T-helper 1 cell treated with Interleukin-12 subunit alpha and Interleukin-12 subunit beta and Interleukin-4 antibody, amounts not matched to agents 30 ng/mL and 1 ng/mL, for 36 hours (primary cell): ENCODE measurements at regions not wholly inside any gene's neighbourhood (a gene's known extent, or its start where the extent isn't known, plus 50 kb on each side); places are given as distances from the start of the nearest gene placed in this dataset.

Source experiments
- intact Hi-C: fragments of 100-400 bp; cut with micrococcal nuclease; formaldehyde crosslinking; loops from one replicate; pipeline ENCODE4 v1.15.1; 2024

DNA sequence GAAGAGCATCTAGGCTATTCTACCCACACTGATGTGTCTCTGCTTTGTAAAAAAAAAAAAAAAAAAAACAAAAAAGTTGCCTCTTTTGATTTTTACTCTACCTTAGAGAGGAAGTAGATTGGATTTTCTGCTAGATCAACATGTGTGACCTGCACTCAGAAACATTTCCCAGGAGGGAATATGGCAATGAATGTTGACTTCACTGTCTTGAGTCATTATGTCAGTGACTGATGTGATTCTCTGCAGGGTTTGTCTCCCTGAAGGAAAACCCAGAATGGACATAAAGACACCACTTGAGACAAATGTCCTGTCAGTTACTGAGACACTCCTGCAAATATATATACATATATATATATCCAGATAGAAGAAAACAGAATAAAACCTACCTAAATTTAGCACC, 370.3 kb downstream of the BMPER start:
- intact Hi-C loops = no loop called here

DNA sequence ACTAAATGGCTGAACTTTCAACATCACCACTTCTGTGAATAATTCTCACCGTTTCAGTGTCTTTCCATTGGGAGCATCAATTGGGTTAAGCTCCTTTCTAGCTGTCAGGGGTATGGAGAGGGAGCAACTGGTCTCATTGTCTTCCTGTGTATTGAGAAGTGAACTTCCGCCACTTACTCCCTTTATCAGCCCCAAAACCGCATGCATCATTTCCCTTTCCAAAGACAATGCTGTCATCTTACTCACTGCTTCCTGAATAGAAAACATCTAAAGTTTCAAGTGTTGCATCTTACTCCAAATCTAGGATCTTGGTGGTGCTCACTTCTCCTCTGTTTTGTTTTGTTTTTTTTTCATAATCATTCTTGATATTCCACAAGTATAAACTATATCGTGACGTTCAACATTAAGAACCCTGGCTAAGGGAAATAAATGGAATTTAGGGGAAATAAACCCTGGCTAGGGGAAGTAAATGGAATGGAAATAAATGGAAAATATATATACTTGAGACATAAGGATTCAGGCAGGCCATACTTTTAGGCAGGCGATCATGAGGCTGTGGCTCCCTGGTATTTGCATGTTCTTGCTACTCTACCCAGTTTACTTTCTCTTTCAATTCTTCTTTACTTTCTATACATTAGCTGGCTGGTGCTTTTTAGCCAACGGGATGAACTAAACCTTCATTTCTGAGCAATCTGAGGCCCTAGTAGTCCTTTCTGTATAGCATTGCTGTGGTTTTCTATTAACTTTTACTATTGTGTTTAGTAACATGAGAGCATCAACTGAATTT, 371.9 kb downstream of the BMPER start:
- intact Hi-C loops = no loop called here

DNA sequence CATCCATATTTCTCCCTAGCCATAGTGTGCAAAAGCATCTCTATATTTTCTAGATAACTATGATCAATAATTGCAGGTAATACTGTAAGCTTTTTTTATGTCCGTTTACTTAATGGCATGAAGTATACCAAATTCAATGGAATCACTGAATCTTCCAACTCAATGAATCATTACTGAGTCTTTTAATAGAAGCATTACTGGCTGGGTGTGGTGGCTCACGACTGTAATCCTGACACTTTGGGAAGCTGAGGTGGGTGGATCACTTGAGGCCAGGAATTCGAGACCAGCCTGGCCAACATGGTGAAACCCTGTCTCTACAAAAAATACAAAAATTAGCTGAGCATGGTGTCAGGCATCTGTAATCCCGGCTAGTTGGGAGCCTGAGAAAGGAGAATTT, 372.5 kb downstream of the BMPER start:
- intact Hi-C loops = no loop called here

DNA sequence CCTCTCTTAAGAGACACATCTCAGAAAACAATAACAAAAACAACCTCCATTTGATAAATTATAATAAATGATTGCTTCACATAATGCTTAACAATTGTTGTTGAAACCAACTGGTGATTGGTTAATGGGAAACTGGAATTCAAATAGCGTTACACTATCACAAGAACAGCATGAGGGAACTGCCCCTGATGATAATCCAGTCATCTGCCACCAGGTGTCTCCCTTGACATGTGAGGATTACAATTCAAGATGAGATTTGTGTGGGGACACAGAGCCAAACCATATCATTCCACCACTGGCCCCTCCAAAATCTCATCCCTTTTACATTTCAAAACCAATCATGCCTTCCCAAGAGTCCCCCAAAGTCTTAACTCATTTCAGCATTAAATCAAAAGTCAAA, 375.9 kb downstream of the BMPER start:
- intact Hi-C loops = no loop called here

DNA sequence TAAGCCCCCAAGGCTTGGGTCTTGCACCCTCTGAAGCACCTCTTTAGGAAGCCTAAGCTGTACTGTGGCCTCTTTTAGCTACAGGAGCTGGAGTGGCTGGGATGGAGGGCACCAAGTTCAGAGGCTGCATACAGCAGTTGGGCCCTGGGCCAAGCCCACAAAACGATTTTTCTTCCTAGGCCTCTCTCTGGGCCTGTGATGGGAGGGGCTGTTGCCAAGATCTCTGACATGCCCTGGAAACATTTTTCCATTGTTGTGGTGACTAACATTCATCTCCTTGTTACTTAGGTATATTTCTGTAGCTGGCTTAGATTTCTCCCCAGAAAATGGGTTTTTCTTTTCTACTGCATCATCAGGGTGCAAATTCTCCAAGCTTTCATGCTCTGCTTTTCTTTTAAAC, 375.7 kb upstream of the NPSR1 start:
- intact Hi-C loops = no loop called here

DNA sequence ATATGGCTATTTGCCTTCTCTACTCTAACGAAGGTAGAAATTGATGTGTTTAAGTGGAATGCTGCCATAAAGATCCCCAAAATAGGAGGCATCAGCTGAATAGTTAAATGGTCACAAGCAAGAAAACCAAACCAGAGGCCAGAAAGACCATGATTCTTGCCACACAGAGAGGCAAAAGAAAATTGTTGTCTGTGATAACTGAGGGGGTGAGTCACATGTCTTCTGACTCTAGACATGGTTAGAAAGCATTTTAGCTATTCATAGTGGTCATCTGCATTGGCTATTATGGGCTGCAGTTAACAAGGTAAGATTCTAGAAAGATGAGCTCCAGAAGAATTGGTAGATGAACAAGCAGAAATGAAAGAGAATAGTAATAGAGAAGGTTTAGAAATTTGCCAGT, 361.4 kb upstream of the NPSR1 start:
- intact Hi-C loops = no loop called here

DNA sequence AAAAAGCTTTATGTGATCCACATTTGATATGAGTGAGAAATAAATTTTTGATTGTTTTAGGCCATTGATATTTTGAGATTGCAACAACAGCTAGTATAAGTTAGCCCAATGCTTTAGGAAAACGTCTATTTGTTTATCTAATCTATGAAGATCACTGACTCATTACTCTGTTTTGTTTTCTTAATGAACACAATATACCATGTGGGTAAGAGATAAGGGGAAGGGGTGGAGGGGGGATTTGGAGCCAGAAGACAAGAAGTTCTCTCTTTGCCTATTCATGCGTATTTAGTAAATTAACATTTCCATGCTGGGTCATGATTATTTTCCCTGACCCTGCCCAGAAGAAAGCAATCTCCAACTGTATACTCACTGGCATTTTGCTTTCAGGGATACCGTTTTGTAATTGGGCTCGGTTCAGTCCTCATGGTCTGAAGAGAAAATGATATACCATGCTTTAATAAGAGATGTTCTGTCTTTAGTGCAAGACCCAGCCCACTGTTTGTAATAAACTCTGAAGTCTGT, 359.5 kb upstream of the NPSR1 start:
- intact Hi-C loops = no loop called here

DNA sequence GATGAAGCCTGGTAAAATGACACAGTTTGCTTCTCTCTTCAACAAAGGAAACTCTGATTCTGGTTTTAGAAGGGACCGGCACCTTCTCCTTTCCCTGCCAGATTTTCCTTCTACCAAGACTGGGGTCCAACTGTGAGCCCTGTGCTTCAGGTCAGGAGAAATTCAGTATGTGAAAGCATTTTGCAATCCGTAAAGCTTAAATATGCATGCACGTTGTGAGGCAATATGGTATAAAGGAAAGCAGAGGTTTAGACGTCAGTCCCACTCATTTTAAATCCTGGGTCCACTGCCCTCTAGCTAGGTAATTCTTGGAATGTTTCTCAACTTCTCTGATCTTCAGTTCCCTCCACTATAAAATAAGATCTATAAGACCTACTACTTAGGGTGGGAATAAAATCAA, 359.0 kb upstream of the NPSR1 start:
- intact Hi-C loops = no loop called here

DNA sequence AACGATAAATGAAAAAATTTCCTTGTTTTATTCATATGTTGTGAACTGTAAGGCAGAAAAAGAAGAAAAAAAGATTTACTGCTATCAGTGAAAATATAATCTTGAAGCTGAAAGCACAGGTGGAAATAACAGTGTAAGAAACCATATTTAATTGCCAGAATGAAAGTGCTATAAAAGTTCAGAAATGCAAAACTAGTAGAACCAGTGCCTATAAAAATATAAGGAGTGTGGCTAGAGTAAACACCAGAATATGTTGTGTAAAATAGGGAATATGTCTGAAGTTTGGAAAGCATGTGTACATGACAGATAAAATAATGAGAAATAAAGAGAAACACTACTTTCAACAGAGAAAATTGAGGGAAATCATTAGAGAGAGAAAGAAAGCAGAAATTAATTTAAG, 350.5 kb upstream of the NPSR1 start:
- intact Hi-C loops = no loop called here

DNA sequence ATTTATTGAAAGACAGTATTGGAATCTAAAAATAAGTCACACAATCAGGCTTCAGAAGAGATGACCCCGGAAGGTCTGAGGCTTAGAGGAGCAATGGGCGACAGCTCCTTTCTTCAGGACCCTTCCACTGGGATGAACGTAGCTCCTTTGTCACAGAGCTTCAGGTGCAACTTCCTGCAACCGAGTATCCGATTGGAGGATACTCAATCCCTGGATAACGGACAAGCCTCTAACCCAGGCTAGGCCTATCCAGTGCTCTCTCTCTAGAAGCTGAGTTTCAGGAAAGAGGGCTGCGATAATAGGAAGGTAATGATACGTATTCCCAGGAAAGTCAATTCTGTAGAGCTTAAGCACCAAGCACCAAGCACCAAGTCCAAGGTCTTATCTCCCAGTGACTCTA, 349.4 kb upstream of the NPSR1 start:
- intact Hi-C loops = no loop called here

DNA sequence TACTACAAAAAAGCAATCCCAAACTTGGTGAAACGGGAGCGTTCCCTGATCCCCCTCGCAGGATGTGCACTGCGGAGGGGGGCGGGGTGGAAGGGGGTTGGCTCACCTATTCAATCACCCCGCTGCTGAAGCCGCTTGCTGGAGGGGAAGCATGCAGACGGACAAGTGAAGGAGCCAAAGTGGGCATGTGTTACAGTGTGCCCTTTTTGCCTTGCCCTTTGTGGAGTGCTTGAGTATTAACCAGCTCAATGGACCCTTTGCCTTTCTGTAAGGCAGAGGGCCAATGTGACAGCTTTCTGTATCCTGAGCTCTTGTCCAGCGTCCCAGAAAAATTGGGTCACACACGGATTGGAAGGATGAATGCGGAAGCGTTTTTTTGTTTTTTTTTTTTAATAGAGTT, 348.9 kb upstream of the NPSR1 start:
- intact Hi-C loops = no loop called here

DNA sequence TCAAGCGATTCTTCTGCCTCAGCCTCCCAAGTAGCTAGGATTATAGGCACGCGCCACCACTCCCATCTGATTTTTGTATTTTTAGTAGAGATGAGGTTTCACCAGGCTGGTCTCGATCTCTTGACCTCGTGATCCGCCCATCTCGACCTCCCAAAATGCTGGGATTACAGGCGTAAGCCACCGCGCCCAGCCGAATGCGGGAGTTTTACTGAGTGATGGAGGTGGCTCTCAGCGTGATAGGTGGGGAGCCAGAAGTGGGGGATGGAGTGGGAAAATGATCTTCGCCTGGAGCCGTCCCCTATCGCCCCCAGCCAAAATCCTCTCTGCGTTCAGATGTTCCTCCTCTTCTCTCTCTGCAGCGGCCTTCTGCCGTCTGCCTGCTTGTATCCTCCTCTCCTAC, 348.4 kb upstream of the NPSR1 start:
- intact Hi-C loops = no loop called here

DNA sequence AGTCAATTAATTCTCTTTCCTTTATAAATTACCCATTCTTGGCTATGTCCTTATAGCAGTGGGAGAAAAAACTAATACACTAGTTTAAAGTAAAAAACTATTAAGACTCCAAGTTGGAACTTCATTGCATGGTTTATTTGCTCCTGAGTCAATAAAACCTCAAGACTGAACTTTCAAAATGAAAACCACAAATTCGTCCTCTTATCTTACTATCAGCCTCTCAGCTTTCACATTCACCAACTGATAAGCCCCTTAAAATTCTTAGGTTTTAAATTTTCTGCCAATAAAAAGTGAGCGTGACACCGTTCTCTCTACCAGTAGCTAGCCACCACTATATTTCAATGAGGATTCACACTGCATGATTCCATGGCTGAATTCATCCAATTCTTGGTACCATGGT, 346.4 kb upstream of the NPSR1 start:
- intact Hi-C loops = no loop called here

DNA sequence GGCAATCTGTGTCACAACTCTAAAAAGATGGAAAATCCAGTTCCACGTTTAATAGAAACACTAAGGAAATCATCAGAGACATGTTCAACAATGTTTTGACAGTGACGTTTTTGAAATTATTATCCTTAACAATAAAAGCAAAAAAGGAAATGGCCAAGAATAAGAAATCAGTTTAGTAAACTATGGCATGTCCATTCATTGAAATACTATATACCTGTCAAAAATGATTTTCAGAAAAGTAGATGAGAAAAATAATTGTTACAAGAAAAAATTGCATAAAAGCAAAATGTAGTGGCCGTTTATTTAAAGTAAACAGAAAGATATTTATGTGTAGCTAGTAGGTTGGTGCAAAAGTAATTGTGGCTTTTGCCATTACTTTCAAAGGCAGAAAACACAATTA, 345.4 kb upstream of the NPSR1 start:
- intact Hi-C loops = no loop called here

DNA sequence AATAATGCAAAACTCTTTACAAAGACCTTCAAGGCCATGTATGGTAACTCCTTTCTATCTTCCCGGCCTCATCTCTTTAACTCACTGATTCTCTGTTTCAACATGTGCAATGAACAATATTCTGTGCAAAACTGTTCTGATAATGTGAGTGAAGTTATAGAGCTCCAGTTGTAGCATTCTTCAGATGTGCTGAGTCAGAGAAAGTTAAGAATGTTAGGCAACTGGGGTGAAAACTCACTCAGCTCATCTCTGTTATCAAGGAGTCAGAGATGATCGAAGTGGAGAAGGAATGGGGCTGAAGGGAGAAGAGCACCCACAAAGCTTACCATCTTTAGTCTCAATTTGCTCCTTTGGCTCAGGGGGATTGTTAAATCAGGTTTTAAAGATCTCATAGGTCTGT, 344.7 kb upstream of the NPSR1 start:
- intact Hi-C loops = no loop called here

DNA sequence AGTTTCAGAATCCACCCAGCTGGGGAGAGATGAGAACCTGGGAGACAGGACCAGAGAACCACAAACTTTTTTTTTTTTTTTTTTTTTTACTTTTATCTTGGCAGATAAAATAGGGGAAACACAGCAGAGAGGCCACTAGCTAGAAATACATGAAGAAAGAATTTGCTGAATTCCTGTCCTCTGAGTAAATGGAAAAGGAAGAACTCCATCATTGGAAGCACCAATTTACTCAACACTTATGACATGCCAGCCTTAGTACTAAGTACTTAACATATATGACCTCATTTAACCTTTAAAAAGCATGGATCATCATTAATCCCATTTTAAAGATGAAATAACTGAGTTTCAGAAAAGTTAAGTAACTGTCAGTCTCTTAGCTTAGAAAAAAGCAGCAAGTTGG, 343.0 kb upstream of the NPSR1 start:
- intact Hi-C loops = no loop called here

DNA sequence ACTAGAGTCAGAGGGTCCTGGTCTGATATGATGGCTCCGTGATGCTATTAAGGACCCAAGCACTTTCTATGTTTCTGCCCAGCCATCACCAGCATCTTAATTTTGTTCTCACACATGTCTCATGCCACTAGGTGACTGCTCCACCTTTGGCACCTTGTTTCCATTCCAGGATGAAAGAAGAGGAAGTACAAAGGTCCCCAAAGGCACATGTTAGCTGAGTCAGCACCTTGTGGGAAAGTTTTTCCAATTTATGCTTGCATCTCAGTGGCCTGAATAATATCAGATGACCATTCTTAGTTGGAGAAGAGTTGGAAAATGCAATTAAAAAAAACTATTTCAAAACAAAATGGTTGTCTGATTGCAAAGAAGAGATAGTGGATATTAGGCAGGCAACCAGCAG, 341.0 kb upstream of the NPSR1 start:
- intact Hi-C loops = no loop called here

DNA sequence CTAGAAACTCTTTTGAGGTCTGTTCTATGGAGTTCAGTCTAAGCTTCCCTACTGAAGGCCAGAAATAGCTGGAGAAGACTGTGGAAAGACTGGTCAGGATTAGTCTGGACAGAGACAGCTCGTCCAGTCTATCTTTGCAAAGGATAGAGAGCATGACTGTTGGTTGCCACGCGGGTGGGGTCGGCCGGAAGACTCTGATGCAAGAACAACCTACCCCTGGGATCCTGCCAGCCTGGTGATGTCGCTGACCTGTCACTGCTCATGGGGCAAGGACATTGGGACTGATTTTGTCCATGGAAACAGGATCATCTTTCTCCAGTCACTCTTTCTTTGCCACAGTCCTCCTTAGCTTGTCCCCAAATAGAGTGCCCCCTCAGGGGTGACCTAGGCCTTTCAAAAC, 337.6 kb upstream of the NPSR1 start:
- intact Hi-C loops = loop anchor here (2.0 kb wide), 1 partner anchor 276 kb away; no protein-coding TSS in a partner anchor

DNA sequence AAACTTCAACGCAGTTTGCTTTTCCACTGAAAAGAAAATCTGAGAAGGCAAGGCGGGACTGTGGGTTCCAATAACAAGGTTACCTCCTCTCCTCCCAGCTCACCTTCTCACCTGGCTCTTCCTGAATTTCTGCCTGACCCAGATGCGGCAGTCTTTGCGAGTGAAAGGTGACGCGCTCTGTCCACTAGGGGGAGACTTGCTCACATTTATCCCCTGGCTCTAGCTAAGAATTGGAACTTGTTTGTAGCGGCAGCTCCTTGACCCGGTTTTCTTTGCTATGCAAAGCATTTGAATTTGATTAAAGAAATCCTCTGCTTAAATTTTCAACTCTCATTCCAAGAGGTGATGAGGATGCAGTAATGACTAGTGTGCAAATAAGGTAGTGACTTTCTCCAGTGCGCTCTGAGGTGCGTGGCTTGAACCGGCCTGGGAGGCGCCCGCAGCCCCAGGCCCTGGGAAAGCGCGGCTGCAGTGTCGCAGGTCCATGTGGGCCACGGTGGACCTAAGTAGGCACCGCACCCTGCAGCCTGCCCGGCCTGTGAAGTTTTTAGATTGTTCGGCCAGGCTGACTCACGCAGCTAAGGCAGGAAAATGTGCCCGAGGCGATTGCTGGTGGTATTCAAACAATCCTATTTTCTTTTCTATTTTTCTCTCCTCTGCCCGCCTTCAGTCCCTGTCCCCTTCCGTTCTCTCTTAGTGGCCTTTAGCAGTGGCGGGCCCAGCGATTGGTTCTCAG, 336.9 kb upstream of the NPSR1 start:
- intact Hi-C loops = loop anchor here (2.0 kb wide), 1 partner anchor 276 kb away; no protein-coding TSS in a partner anchor

DNA sequence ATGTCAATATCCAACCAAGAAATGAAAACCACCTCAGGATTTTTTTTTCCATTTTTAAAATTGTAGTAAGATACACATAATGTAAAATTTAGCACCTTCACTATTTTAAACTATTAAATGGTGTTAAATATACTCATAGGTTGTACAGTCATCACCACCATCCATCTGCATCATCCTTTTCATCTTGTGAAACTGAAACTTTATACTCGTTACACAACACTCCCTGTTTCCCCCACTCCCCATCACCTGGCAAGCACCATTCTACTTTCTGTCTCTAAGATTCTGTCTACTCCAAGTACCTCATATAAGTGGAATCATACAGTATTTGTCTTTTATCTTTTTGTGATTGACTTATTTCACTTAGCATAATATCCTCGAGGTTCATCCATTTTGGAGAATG, 335.2 kb upstream of the NPSR1 start:
- intact Hi-C loops = no loop called here

DNA sequence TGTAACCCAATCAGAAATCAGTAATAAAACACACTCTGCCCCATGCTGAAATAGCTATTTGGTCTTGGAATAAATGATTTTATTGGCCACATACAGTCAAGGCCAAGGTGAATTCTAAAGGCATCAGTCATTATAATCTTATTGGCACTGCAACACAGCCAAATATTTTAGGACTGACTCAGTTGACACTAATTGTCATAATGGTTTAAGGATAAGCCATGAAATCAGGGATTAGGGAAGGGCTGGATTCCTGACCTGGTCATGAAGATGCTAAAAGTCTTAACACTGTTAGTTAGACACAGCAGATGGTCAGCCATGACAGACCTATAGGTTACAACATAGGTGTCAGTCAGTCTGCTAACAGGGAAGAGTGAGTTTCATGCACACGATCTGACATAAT, 330.3 kb upstream of the NPSR1 start:
- intact Hi-C loops = no loop called here

DNA sequence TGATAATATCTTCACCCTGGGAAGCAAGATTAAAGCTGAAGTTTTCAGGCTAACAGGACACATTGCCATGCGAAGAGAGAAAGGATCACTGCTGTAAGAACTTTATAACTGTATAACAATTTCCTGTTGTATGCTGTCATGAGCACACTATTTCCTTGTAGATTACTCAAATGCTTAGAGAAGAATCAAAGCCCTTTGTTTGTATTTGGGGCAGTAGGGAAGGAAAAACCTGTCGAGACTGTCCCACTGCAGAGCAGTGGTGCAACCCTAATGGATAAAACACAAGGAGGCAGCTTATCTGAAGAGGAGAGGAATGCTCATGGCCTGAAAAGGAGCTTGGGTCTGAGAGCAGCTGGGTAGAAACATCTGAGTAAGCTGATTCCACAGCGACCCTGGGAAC, 327.7 kb upstream of the NPSR1 start:
- intact Hi-C loops = no loop called here

DNA sequence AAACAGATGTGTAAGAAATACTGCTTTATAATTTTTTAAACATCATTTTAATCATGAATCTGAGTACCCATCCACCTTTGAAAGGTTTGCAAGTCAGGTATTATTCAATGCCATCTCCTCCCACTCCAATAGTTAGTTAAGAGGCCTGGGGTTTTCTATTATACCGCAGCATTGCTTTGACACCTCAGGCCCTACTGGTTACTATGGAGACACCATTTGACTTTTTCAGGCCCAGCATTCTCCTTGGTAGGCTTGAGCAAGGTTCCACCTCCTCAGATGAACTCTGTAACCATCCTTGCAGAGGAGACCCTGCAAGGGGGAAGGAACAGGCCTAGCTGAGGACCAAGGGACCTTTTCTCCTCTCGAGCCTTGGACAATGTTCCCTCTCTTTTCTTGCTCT, 326.9 kb upstream of the NPSR1 start:
- intact Hi-C loops = no loop called here
